Muscle layer of duodenum (tissue), 2 donors: ENCODE measurements at regions not wholly inside any gene's neighbourhood (a gene's known extent, or its start where the extent isn't known, plus 50 kb on each side); places are given as distances from the start of the nearest gene placed in this dataset.
A peak's percentile ranks its signal among the peaks of the same experiment; 100 is the strongest.
"Not testable (repeated sequence)": the region's sequence is repeated elsewhere in the genome, so short reads cannot be mapped to it uniquely, and the experiment has no call there.

Experiments
- H3K27ac ChIP-seq: one replicate; pipeline ENCODE4 v1.7.0; 2013; ENCODE audit warnings: mild to moderate bottlenecking, low read length
- H3K27me3 ChIP-seq: one replicate; pipeline ENCODE4 v1.7.0; 2013; ENCODE audit warnings: low read depth, mild to moderate bottlenecking, control low read depth, low read length
- H3K36me3 ChIP-seq, 2 donors: one replicate each; pipeline ENCODE4 v1.7.0; 2013; ENCODE audit warnings: low read length in 2 of 2, control low read depth in 1 of 2, mild to moderate bottlenecking in 1 of 2; ENCODE audit not compliant: insufficient read depth in 2 of 2, control insufficient read depth in 1 of 2
- H3K4me1 ChIP-seq, 2 donors: one replicate each; pipeline ENCODE4 v1.7.0; 2013; ENCODE audit warnings: low read length in 2 of 2, mild to moderate bottlenecking in 2 of 2, control low read depth in 1 of 2, moderate library complexity in 1 of 2; ENCODE audit not compliant: insufficient read depth in 2 of 2, control insufficient read depth in 1 of 2
- H3K4me3 ChIP-seq, 2 donors: one replicate each; pipeline ENCODE4 v1.7.0; 2013; ENCODE audit warnings: low read length in 2 of 2, low read depth in 1 of 2, mild to moderate bottlenecking in 1 of 2
- H3K9me3 ChIP-seq, 2 donors: one replicate each; pipeline ENCODE4 v1.7.0; 2013; ENCODE audit warnings: low read length in 2 of 2, control low read depth in 1 of 2, mild to moderate bottlenecking in 1 of 2; ENCODE audit not compliant: control insufficient read depth in 1 of 2
- donor health status: healthy.

DNA sequence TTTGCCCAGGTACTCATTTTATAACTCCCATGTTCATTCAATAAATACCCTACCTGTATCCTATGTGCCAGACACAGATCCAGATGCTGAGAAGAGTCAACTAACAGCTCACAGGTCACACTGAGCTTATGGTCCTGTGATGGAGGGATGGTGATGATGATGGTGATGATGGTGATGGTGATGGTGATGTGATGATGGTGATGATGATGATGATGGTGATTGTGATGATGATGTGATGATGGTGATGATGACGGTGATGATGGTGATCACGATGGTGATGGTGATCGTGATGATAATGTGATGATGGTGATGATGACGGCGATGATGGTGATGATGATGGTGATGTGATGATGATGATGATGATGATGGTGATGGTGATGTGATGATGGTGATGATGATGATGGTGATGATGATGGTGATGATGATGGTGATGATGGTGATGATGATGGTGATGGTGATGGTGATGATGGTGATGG, 315.6 kb upstream of the SFSWAP start:
- not testable (repeated sequence) for H3K36me3 ChIP-seq, H3K4me3 ChIP-seq, H3K27ac ChIP-seq, H3K9me3 ChIP-seq, H3K4me1 ChIP-seq, H3K27me3 ChIP-seq

DNA sequence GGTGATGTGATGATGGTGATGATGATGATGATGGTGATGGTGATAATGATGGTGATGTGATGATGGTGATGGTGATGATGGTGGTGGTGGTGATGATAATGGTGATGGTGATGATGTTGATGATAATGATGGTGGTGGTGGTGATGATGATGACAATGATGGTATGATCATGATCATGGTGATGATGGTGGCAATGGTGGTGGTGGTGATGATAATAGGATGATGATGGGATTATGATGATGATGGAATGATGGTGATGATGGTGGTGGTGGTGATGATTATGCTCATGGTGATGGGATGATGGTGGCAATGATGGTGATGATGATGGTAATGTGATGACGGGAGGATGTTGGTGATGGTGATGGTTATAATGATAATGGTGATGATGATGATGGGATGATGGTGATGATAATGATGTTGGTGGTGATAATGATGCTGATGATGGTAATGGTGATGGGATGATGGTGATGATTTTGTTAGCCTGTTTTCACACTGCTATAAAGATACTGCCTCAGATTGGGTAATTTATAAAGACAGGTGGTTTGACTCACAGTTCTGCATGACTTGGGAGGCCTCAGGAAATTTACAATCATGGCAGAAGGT, 314.8 kb upstream of the SFSWAP start:
- no peaks in the 10 kb centered on the region for H3K36me3 ChIP-seq
- H3K9me3 ChIP-seq = peaks cover 0 to 5% of the 10 kb centered on the region in 2 donors
- H3K4me1 ChIP-seq = no peaks in the 10 kb centered on the region
- no peak overlapping the region for H3K4me3 ChIP-seq
- H3K27me3 ChIP-seq = no peaks in the 10 kb centered on the region
- H3K27ac ChIP-seq = no peak overlapping the region

DNA sequence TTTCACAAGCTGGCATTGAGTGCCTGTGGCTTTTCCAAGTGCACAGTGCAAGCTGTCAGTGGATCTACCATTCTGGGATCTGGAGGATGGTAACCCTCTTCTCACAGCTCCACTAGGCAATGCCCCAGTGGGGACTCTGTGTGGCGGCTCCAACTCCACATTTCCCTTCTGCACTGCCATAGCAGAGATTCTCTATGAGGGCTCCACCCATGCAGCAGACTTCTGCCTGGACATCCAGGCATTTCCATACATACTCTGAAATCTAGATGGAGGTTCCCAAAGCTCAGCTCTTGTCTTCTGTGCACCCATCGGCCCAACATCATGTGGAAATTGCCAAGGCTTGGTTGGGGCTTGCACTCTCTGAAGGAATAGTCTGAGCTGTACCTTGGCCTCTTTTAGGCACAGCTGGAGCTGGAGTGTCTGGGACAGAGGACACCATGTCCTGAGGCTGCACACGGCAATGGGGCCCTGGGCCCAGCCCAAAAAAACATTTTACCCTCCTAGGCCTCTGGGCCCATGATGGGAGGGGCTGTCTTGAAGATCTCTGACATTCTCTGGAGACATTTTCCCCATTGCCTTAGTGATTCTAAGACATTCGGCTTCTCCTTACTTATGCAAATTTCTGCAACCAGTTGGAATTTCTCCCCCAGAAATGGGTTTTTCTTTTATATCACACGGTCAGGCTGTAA, 313.3 kb upstream of the SFSWAP start:
- Histone ChIP-seq H3K4me1 (peaks cover 0 to 7% of the 10 kb centered on the region in 2 donors), H3K36me3 (no peaks in the 10 kb centered on the region), H3K4me3 (no peak overlapping the region), H3K27ac (no peak overlapping the region), H3K27me3 (peaks cover 3% of the 10 kb centered on the region), H3K9me3 (peaks cover 0 to 5% of the 10 kb centered on the region in 2 donors)

DNA sequence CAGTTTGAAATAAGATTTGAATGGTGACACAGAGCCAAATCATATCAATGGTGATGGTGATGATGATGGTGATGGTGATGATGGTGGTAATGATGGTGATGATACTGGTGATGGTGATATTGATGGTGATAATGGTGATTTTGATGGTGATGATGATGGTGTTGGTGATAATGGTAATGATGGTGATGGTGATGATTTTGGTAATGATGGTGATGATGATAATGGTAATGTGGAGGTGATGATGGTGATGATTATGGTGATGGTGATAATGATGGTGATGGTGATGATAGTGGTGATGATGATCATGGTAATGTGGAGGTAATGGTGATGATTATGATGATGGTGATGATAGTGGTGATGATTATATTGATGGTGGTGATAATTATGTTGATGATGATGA, 311.9 kb upstream of the SFSWAP start:
- Histone ChIP-seq H3K36me3 (no peaks in the 10 kb centered on the region), H3K9me3 (peaks cover 0 to 5% of the 10 kb centered on the region in 2 donors), H3K4me3 (no peak overlapping the region), H3K4me1 (peaks cover 0 to 7% of the 10 kb centered on the region in 2 donors), H3K27me3 (peaks cover 3% of the 10 kb centered on the region), H3K27ac (no peak overlapping the region)

DNA sequence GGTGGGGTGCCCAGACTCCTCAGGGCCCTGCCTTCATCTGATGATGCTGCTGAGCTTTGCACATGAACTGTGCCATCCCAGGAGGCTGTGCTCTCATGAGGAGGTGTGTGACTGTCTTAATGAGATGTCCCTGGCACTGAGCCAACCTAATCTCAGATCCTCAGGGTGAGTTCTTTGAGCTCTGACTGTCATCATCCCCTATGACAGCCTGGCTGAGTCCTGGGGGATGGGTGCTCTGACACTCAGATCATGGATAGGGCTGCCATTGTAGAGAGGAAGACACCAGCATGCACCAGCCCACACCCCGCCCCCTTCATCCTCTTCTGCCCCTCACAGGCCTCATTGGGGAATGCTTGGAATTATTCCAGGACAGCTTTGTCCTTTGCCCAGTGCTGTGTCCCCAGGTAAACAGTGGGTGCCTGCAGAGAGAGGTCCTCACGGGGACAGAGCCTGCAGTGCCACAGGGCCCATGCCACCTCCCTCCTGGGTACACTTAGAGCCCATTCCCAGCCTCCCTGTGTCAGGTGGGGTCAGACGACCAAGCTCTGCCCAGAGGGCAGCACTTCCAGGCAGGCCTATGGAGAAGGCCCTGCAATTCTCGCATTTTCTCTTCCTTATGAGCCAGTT, 310.1 kb upstream of the SFSWAP start:
- H3K9me3 ChIP-seq = not testable (repeated sequence)

DNA sequence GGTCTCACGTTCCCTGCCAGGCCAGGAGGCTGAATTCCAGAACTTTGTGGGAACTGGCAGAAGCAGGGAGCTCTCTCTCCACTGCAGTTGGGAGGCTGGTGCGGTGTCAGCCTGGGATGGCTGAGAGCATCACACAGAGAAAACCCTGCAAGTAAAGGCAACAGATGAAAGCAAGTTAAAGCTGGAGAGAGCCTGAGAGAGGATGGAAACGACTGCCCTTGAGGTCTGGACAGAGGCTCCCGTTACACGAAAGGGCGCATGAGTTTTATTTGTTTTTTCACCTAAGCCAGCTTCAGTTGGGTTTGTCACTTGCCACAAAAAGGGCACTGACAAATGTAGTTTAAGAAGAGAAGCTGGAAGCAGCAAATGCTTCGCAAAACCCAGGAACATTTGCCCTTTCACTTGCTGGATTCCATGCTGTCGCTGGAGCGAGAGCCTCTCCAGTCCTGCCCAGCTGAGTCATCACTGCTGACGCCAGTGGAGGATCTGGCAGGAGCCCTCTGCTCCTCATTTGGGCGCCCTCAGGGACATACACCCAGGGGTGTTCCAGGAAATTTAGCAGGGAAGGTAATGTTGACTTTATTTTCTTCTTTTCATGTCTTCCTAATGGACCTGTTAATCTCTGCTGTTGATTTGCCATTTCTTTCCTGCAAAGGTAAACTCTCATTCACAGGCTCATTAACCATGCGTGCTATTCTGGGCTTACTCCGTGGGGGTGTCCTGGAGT, 308.8 kb upstream of the SFSWAP start:
- peak overlapping the region; percentile 63 for H3K27ac ChIP-seq
- not testable (repeated sequence) for H3K4me3 ChIP-seq, H3K36me3 ChIP-seq, H3K27me3 ChIP-seq, H3K9me3 ChIP-seq, H3K4me1 ChIP-seq

More for the DNA sequence above, 310.1 kb upstream of the SFSWAP start:
- not testable (repeated sequence) for H3K36me3 ChIP-seq, H3K27me3 ChIP-seq, H3K4me3 ChIP-seq, H3K27ac ChIP-seq, H3K4me1 ChIP-seq

DNA sequence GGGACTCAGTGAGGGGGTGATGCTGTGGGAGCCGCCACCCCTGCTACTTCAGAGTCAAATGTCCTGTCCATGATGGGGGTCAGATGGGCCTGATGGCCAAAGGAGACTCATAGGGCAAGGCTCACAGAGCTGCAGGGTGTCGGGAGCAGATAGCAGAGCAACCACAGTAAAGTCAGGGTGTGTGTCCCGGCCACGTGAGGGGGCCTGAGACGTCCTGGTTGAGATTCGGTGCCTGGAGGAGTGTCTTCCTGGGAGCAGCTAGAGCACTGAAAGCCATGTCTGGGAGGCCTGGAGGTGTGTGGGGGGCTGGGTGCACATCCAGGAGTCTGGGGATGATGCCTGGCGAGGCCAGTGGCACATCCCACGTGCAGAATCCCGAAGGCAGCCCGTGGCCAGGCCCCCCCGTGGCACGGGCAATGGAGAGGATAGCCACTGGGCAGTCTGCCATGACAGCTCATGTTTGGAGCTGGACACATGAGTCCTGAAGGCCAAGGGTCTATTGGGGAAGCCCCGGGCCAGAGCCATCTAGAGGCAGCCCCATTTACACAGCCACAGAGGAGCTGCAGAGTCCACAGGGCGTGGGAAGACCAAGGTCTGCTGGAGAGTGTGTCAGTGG, 308.0 kb upstream of the SFSWAP start:
- peaks cover 0 to 7% of the 10 kb centered on the region in 2 donors for H3K4me1 ChIP-seq
- no peak overlapping the region for H3K27ac ChIP-seq
- peaks cover 0 to 2% of the 10 kb centered on the region in 2 donors for H3K9me3 ChIP-seq
- H3K36me3 ChIP-seq = no peaks in the 10 kb centered on the region
- no peak overlapping the region for H3K4me3 ChIP-seq
- peaks cover 3% of the 10 kb centered on the region for H3K27me3 ChIP-seq

DNA sequence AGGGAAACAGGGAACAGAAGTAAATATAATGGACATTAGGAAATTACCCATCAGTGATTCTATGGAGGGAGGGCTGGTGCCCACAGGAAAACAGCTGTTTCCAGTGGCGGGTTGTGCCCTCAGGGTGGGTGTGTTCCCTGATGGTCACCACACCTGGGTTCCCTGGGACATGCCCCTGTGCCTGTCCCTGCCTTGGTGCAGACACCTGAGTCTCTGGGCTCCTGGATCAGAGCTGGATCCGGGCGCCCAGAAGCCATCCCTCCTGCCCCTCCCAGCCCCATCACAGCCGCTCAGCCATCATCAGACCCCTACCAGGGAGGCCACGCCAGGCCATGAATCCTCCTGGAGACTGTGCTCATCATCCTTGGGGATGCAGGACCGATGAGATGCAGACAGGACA, 307.2 kb upstream of the SFSWAP start:
- Histone ChIP-seq H3K27me3 (peaks cover 3% of the 10 kb centered on the region), H3K9me3 (no peaks in the 10 kb centered on the region), H3K27ac (no peak overlapping the region), H3K4me1 (peaks cover 0 to 7% of the 10 kb centered on the region in 2 donors), H3K36me3 (no peaks in the 10 kb centered on the region), H3K4me3 (no peak overlapping the region)

DNA sequence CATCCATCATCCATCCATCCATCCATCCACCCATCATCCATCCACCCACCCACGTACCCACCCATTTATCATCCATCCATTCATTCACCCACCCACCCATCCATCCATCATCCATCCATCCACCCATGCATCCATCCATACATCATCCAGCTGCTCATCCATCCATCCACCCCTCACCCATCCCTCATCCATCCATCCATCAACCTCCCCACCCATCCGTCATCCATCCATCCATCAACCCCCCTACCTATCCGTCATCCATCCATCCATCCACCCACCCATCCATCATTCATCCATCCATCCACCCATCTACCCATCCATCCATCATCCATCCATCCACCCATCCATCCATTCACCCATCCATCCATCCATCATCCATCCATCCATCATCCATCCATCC, 306.2 kb upstream of the SFSWAP start:
- Histone ChIP-seq H3K36me3 (no peaks in the 10 kb centered on the region), H3K4me1 (peaks cover 0 to 7% of the 10 kb centered on the region in 2 donors), H3K27me3 (peaks cover 3% of the 10 kb centered on the region), H3K9me3 (no peaks in the 10 kb centered on the region), H3K4me3 (no peak overlapping the region), H3K27ac (no peak overlapping the region)

DNA sequence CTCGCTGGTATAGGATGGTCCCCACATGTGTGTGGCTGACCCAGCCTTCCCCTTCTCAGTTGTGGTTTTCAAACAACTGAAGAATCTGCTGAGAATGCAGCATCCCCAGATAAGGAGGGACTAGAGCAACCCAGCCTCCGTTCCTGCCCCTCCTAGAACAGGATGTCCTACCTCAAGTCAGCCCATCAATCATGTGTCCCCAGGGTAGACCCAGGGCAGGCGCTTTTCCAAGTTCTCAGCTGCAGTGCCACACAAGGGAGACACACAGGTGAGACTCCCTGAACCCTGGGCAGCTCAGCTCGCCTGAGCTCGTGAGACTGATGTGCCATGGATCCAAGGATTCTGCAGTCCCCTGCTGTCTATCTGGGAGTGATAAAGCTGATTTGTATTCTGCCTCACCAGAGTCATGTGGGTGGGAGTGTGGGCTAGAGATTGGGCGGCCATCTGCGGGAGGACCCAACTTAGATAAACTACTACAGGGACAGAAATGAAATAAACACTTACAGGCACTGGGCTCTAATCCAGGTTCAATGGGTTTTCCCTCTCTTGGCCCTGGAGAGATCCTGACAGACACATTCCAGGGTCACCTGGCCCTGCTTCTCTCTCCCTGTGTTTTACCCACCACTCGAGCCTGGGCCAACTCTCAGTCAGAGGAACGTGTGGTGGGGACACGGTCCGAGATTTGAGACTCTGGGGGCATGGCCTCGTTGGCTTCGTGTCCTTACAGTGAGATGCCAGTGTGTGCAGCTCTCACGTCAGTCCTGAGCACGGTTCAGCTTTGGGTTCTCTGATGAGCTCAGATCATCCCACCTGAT, 303.5 kb upstream of the SFSWAP start:
- Histone ChIP-seq H3K4me1 (peaks cover 0 to 2% of the 10 kb centered on the region in 2 donors), H3K4me3 (no peak overlapping the region), H3K36me3 (no peaks in the 10 kb centered on the region), H3K9me3 (no peaks in the 10 kb centered on the region), H3K27me3 (peaks cover 1% of the 10 kb centered on the region), H3K27ac (no peak overlapping the region)
